Transverse colon (tissue), 4 donors: ENCODE measurements at regions not wholly inside any gene's neighbourhood (a gene's known extent, or its start where the extent isn't known, plus 50 kb on each side); places are given as distances from the start of the nearest gene placed in this dataset.
"Not testable (repeated sequence)": the region's sequence is repeated elsewhere in the genome, so short reads cannot be mapped to it uniquely, and the experiment has no call there.

Experiments
- DNase-seq: peaks from one replicate; pipeline ENCODE4 v3.0.0-alpha.2; 2019
- H3K27ac ChIP-seq, 4 donors: fragments of 200-600 bp; sonication (generic); 2 replicates each; pipeline ENCODE4 v1.5.1; 2016 to 2018; ENCODE audit warnings: inconsistent platforms in 4 of 4
- H3K27me3 ChIP-seq: fragments of 200-600 bp; sonication (generic); 2 replicates; pipeline ENCODE4 v1.5.1; 2017; ENCODE audit warnings: inconsistent platforms
- H3K36me3 ChIP-seq, 4 donors: fragments of 200-600 bp; sonication (generic); 2 replicates each; pipeline ENCODE4 v1.5.1; 2017 to 2019; ENCODE audit warnings: inconsistent platforms in 4 of 4
- H3K4me1 ChIP-seq, 4 donors: fragments of 200-600 bp; sonication (generic); 2 replicates each; pipeline ENCODE4 v1.5.1; 2017 to 2020; ENCODE audit warnings: inconsistent platforms in 4 of 4
- H3K4me3 ChIP-seq, 4 donors: fragments of 200-600 bp; sonication (generic); 1 replicate in 1 of 4; 2 replicates in 3 of 4; pipeline versions ENCODE4 v1.5.1 to v1.6.1; 2017 to 2019; ENCODE audit warnings: inconsistent platforms in 4 of 4
- H3K9me3 ChIP-seq, 2 donors: fragments of 200-600 bp; sonication (generic); 2 replicates each; pipeline ENCODE4 v1.5.1; 2017 to 2019; ENCODE audit warnings: inconsistent platforms in 2 of 2
- CTCF ChIP-seq, 5 experiments: fragments of 200-600 bp in 3 of 5; fragments of 450-650 bp in 2 of 5; sonication (generic) in 3 of 5; IDR thresholded peaks; 1 replicate in 2 of 5; 2 replicates in 3 of 5; pipeline ENCODE4 v1.5.1; 2016 to 2017; ENCODE audit warnings: antibody characterized with exemption in 5 of 5, inconsistent platforms in 3 of 5, mild to moderate bottlenecking in 2 of 5, moderate library complexity in 1 of 5
- EP300 ChIP-seq: sonication (generic); formaldehyde crosslinking; IDR thresholded peaks from one replicate; pipeline ENCODE4 v1.6.1; 2017; ENCODE audit warnings: antibody characterized with exemption, low read depth
- POLR2A ChIP-seq: fragments of 450-650 bp; IDR thresholded peaks from one replicate; pipeline ENCODE4 v1.6.1; 2016; ENCODE audit warnings: antibody characterized with exemption, mild to moderate bottlenecking, moderate library complexity
- POLR2AphosphoS5 ChIP-seq, 3 donors: sonication (generic); formaldehyde crosslinking; IDR thresholded peaks; one replicate each; pipeline ENCODE4 v1.6.1; 2016; ENCODE audit warnings: antibody characterized with exemption in 3 of 3
- WGBS, 2 donors: methylation state at CpG; one replicate each; pipeline ENCODE4 v1.1.5; 2018; ENCODE audit warnings: low coverage in 1 of 2; 5-methylcytosine and 5-hydroxymethylcytosine counted together
- in situ Hi-C, 4 donors: fragments of 200-750 bp; cut with MboI; loops; one replicate each; pipeline versions ENCODE4 v1.15.0 to v1.15.1; 2017; ENCODE audit warnings: low sequenced_read_pairs in 3 of 4, low pct_ligation_motif_present in 1 of 4, low pct_unique_long_range_greater_than_20kb in 1 of 4
- intact Hi-C: fragments of 100-400 bp; cut with DNase I; formaldehyde crosslinking; loops from one replicate; pipeline ENCODE4 v1.15.1; 2023; ENCODE audit warnings: low total_unique reads

- Histone ChIP-seq H3K4me1 (no peaks in the 10 kb centered on the region), H3K27ac (no peak overlapping the region), H3K27me3 (no peaks in the 10 kb centered on the region), H3K9me3 (no peaks in the 10 kb centered on the region), H3K36me3 (no peaks in the 10 kb centered on the region), H3K4me3 (no peak overlapping the region)
- TF ChIP-seq POLR2AphosphoS5 (IDR thresholded peaks at IDR 0.05) (no peak), CTCF (IDR thresholded peaks at IDR 0.05) (no peak), POLR2A (no peak)
- intact Hi-C loops (no loop called here), in situ Hi-C loops (no loop called here)
- 71 to 76% methylated on average over 5 of the region's 5 CpGs for WGBS, 2 donors
- DNase-seq = no peak
Measured at GRCh38 chr10:52946486-52946885, 173.9 kb upstream of the MBL2 start.

GRCh38 chr10:52945521-52945920, 172.9 kb upstream of the MBL2 start:
- 56 to 60% methylated on average over 3 to 4 of the region's 4 CpGs for WGBS, 2 donors
- H3K4me3 ChIP-seq, intact Hi-C loops, H3K27ac ChIP-seq, H3K36me3 ChIP-seq, H3K9me3 ChIP-seq, DNase-seq, H3K27me3 ChIP-seq, H3K4me1 ChIP-seq, in situ Hi-C loops: not testable (repeated sequence)

- Histone ChIP-seq H3K4me3 (no peak overlapping the region), H3K36me3 (no peaks in the 10 kb centered on the region), H3K9me3 (no peaks in the 10 kb centered on the region), H3K4me1 (no peaks in the 10 kb centered on the region), H3K27ac (no peak overlapping the region), H3K27me3 (no peaks in the 10 kb centered on the region)
- intact Hi-C loops (no loop called here), in situ Hi-C loops (no loop called here)
- WGBS, 2 donors = 89% methylated on average over 12 of the region's 12 CpGs; no CpG with 5 or more reads in 1 of the 2 donors
- no peak for TF ChIP-seq CTCF (IDR thresholded peaks at IDR 0.05)
- no peak for TF ChIP-seq POLR2AphosphoS5 (IDR thresholded peaks at IDR 0.05)
- TF ChIP-seq EP300 = no peak
- no peak for TF ChIP-seq POLR2A
- DNase-seq = no peak
Measured at GRCh38 chr10:52940921-52941320, 168.3 kb upstream of the MBL2 start.

- no peak overlapping the region for H3K4me3 ChIP-seq
- TF ChIP-seq CTCF (IDR thresholded peaks at IDR 0.05) = no peak
- no peak for TF ChIP-seq POLR2AphosphoS5 (IDR thresholded peaks at IDR 0.05)
- no peak for TF ChIP-seq POLR2A
- TF ChIP-seq EP300 = no peak
- no peaks in the 10 kb centered on the region for H3K9me3 ChIP-seq
- H3K36me3 ChIP-seq = no peaks in the 10 kb centered on the region
- WGBS, 2 donors = 68 to 87% methylated on average over 9 to 12 of the region's 12 CpGs
- H3K27ac ChIP-seq = no peak overlapping the region
- H3K27me3 ChIP-seq = no peaks in the 10 kb centered on the region
- in situ Hi-C loops (no loop called here), intact Hi-C loops (no loop called here)
- no peaks in the 10 kb centered on the region for H3K4me1 ChIP-seq
- no peak for DNase-seq
Measured at GRCh38 chr10:52939894-52940293, 167.3 kb upstream of the MBL2 start.

GRCh38 chr10:52933748-52934147, 161.2 kb upstream of the MBL2 start:
- intact Hi-C loops = no loop called here
- DNase-seq = no peak
- Histone ChIP-seq H3K36me3 (no peaks in the 10 kb centered on the region), H3K9me3 (no peaks in the 10 kb centered on the region), H3K27ac (no peak overlapping the region), H3K27me3 (no peaks in the 10 kb centered on the region), H3K4me3 (no peak overlapping the region), H3K4me1 (no peaks in the 10 kb centered on the region)
- 64 to 66% methylated on average over 1 of the region's 1 CpG for WGBS, 2 donors
- TF ChIP-seq POLR2A = no peak
- TF ChIP-seq EP300 = no peak
- no peak for TF ChIP-seq POLR2AphosphoS5 (IDR thresholded peaks at IDR 0.05)
- TF ChIP-seq CTCF (IDR thresholded peaks at IDR 0.05) = no peak
- in situ Hi-C loops = no loop called here
